Osteoblast (primary cell): ENCODE measurements at regions not wholly inside any gene's neighbourhood (a gene's known extent, or its start where the extent isn't known, plus 50 kb on each side); places are given as distances from the start of the nearest gene placed in this dataset.

Source experiments
- DNase-seq: peaks from one replicate; pipeline ENCODE4 v3.0.0; 2011; ENCODE audit warnings: low spot score, mixed read lengths; ENCODE audit not compliant: insufficient read length; ENCODE audit errors: missing footprints
- H2AFZ ChIP-seq: 2 replicates; pipeline ENCODE4 v1.6.0; 2011; ENCODE audit warnings: mild to moderate bottlenecking, low read length
- H3K27ac ChIP-seq: 2 replicates; pipeline ENCODE4 v1.5.1; 2011; ENCODE audit warnings: mild to moderate bottlenecking, low read depth, low read length, moderate library complexity
- H3K27me3 ChIP-seq: 2 replicates; pipeline ENCODE4 v1.6.0; 2012; ENCODE audit warnings: mild to moderate bottlenecking, control low read depth, inconsistent platforms, low read length, moderate library complexity; ENCODE audit not compliant: insufficient read depth
- H3K36me3 ChIP-seq: 2 replicates; pipeline ENCODE4 v1.5.1; 2011; ENCODE audit warnings: mild to moderate bottlenecking, low read length, control low read depth, moderate library complexity; ENCODE audit not compliant: insufficient read depth
- H3K4me1 ChIP-seq: 2 replicates; pipeline ENCODE4 v1.5.1; 2011; ENCODE audit warnings: mild to moderate bottlenecking, low read length, control low read depth, moderate library complexity; ENCODE audit not compliant: insufficient read depth
- H3K4me2 ChIP-seq: 2 replicates; pipeline ENCODE4 v1.6.0; 2011; ENCODE audit warnings: mild to moderate bottlenecking, low read length; ENCODE audit not compliant: insufficient read depth
- H3K4me3 ChIP-seq: fragments of 200-600 bp; sonication (generic); 3 replicates; pipeline ENCODE4 v1.5.1; 2012; ENCODE audit warnings: mild to moderate bottlenecking, low read length, inconsistent platforms; ENCODE audit not compliant: insufficient read depth
- H3K79me2 ChIP-seq: 2 replicates; pipeline ENCODE4 v1.6.0; 2012; ENCODE audit warnings: mild to moderate bottlenecking, low read length, control low read depth, inconsistent platforms; ENCODE audit not compliant: insufficient read depth
- H3K9me3 ChIP-seq: 2 replicates; pipeline ENCODE4 v1.5.1; 2011; ENCODE audit warnings: low read depth, low read length, control low read depth
- H4K20me1 ChIP-seq: 2 replicates; pipeline ENCODE4 v1.6.0; 2012; ENCODE audit warnings: mild to moderate bottlenecking, low read length, control low read depth; ENCODE audit not compliant: insufficient read depth
- CTCF ChIP-seq: IDR thresholded peaks from 2 replicates; pipeline ENCODE4 v1.5.1; 2011; ENCODE audit warnings: mild to moderate bottlenecking, low read depth, low read length, moderate library complexity; ENCODE audit errors: extremely low read depth

DNA sequence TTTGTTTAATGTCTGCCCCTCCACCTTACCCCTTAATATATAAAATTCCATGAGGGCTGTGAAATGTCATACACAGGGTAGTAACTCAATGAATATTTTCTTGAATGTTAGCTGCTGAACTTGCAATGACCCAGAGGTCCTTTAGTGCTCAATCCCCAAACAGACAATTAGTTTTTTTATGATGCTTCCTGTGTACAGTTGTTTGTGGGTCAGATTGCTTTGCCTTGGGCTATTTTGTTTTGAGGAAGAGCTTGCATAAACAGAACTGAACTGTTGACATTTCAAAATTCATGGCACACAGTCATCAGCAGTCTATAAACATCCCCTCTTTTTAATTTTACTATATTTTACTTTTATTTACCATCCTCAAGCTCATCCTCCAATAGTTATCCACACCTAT lies 820.5 kb upstream of the SEL1L start:
- Histone ChIP-seq H3K27me3 (no peaks in the 10 kb centered on the region), H3K36me3 (no peaks in the 10 kb centered on the region)
- no peak for DNase-seq

DNA sequence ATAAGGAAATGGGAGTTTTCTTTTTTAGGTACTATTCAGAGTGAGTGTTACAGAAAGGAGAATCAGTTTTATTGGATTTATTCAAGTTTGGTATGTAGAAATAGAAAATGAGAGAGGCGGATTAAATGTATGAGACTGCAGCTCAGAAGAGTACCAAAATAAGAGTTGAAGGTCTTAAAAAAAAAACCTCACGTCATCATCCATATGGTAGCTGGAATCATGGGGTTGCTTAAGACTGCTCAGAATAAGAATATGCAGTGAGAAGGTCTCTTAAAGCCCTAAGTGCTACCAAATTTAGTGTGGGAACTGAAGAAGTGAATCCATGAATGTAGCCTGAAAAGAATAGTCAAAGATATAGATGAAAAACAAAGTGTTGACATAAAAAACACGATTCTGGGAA lies 825.5 kb upstream of the SEL1L start:
- no peaks in the 10 kb centered on the region for H3K27me3 ChIP-seq
- no peaks in the 10 kb centered on the region for H4K20me1 ChIP-seq
- no peaks in the 10 kb centered on the region for H3K4me1 ChIP-seq
- DNase-seq = no peak
- TF ChIP-seq CTCF = no peak
- H3K4me2 ChIP-seq = no peak overlapping the region
- no peak overlapping the region for H2AFZ ChIP-seq
- no peak overlapping the region for H3K27ac ChIP-seq
- H3K79me2 ChIP-seq = no peaks in the 10 kb centered on the region
- H3K36me3 ChIP-seq = no peaks in the 10 kb centered on the region
- no peaks in the 10 kb centered on the region for H3K9me3 ChIP-seq
- no peak overlapping the region for H3K4me3 ChIP-seq

More for the DNA sequence above, 820.5 kb upstream of the SEL1L start:
- H3K4me2 ChIP-seq = no peak overlapping the region
- no peak overlapping the region for H2AFZ ChIP-seq
- TF ChIP-seq CTCF = no peak
- H3K79me2 ChIP-seq = no peaks in the 10 kb centered on the region
- no peak overlapping the region for H3K4me3 ChIP-seq
- no peaks in the 10 kb centered on the region for H3K4me1 ChIP-seq
- H3K27ac ChIP-seq = no peak overlapping the region
- no peaks in the 10 kb centered on the region for H3K9me3 ChIP-seq
- H4K20me1 ChIP-seq = no peaks in the 10 kb centered on the region

DNA sequence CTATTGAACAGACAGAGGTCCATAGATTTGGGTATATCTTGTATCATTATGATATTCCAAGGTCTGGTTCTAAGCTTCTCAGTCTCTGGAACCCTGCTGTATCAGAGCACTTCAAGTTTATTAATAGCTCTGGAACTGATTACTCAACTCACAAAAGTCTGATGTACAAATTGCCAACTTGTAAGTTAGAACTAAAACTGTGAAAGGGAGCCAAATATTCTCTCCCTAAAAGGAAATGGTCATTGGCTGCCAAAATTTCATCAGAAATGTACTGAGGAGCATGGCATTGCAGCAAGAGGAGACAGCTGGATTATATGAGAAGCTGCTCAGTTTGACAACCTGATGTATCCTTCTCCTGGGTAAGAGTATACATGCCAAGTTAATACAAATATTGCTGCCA lies 828.8 kb upstream of the SEL1L start:
- DNase-seq = no peak
- H4K20me1 ChIP-seq = no peaks in the 10 kb centered on the region
- no peaks in the 10 kb centered on the region for H3K36me3 ChIP-seq
- H3K27ac ChIP-seq = no peak overlapping the region
- no peaks in the 10 kb centered on the region for H3K27me3 ChIP-seq
- H3K4me1 ChIP-seq = no peaks in the 10 kb centered on the region
- H3K9me3 ChIP-seq = no peaks in the 10 kb centered on the region
- no peak overlapping the region for H3K4me2 ChIP-seq
- TF ChIP-seq CTCF = no peak
- no peaks in the 10 kb centered on the region for H3K79me2 ChIP-seq
- H3K4me3 ChIP-seq = no peak overlapping the region
- no peak overlapping the region for H2AFZ ChIP-seq

DNA sequence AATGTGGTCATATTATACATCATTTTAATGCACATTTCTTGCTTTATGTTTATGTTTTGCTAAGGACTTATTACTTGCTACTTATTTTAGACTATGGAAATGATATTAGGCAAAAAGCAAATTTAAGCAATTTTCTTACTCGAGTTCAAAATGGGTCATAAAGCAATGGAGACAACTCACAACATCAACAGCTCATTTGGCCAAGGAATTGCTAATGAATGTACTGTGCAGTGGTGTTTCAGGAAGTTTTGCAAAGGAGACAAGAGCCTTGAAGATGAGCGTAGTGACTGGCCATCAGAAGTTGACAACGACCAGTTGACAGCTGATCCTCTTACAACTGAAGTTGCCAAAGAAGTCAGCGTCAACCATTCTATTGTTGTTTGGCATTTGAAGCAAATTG lies 831.8 kb upstream of the SEL1L start:
- TF ChIP-seq CTCF = no peak
- Histone ChIP-seq H3K36me3 (no peaks in the 10 kb centered on the region), H3K4me2 (no peak overlapping the region), H3K79me2 (no peaks in the 10 kb centered on the region), H3K9me3 (peaks cover 5% of the 10 kb centered on the region), H3K27me3 (no peaks in the 10 kb centered on the region), H2AFZ (no peak overlapping the region), H4K20me1 (no peaks in the 10 kb centered on the region), H3K27ac (no peak overlapping the region), H3K4me1 (no peaks in the 10 kb centered on the region), H3K4me3 (no peak overlapping the region)
- no peak for DNase-seq
